Transverse colon (tissue), 4 donors: ENCODE measurements at regions not wholly inside any gene's neighbourhood (a gene's known extent, or its start where the extent isn't known, plus 50 kb on each side); places are given as distances from the start of the nearest gene placed in this dataset.

Experiments used
- DNase-seq: peaks from one replicate; pipeline ENCODE4 v3.0.0-alpha.2; 2019
- H3K27ac ChIP-seq, 4 donors: fragments of 200-600 bp; sonication (generic); 2 replicates each; pipeline ENCODE4 v1.5.1; 2016 to 2018; ENCODE audit warnings: inconsistent platforms in 4 of 4
- H3K27me3 ChIP-seq: fragments of 200-600 bp; sonication (generic); 2 replicates; pipeline ENCODE4 v1.5.1; 2017; ENCODE audit warnings: inconsistent platforms
- H3K36me3 ChIP-seq, 4 donors: fragments of 200-600 bp; sonication (generic); 2 replicates each; pipeline ENCODE4 v1.5.1; 2017 to 2019; ENCODE audit warnings: inconsistent platforms in 4 of 4
- H3K4me1 ChIP-seq, 4 donors: fragments of 200-600 bp; sonication (generic); 2 replicates each; pipeline ENCODE4 v1.5.1; 2017 to 2020; ENCODE audit warnings: inconsistent platforms in 4 of 4
- H3K4me3 ChIP-seq, 4 donors: fragments of 200-600 bp; sonication (generic); 1 replicate in 1 of 4; 2 replicates in 3 of 4; pipeline versions ENCODE4 v1.5.1 to v1.6.1; 2017 to 2019; ENCODE audit warnings: inconsistent platforms in 4 of 4
- H3K9me3 ChIP-seq, 2 donors: fragments of 200-600 bp; sonication (generic); 2 replicates each; pipeline ENCODE4 v1.5.1; 2017 to 2019; ENCODE audit warnings: inconsistent platforms in 2 of 2
- EP300 ChIP-seq: sonication (generic); formaldehyde crosslinking; IDR thresholded peaks from one replicate; pipeline ENCODE4 v1.6.1; 2017; ENCODE audit warnings: antibody characterized with exemption, low read depth
- POLR2A ChIP-seq: fragments of 450-650 bp; IDR thresholded peaks from one replicate; pipeline ENCODE4 v1.6.1; 2016; ENCODE audit warnings: antibody characterized with exemption, mild to moderate bottlenecking, moderate library complexity
- POLR2AphosphoS5 ChIP-seq, 3 donors: sonication (generic); formaldehyde crosslinking; IDR thresholded peaks; one replicate each; pipeline ENCODE4 v1.6.1; 2016; ENCODE audit warnings: antibody characterized with exemption in 3 of 3
- WGBS, 2 donors: methylation state at CpG; one replicate each; pipeline ENCODE4 v1.1.5; 2018; ENCODE audit warnings: low coverage in 1 of 2; 5-methylcytosine and 5-hydroxymethylcytosine counted together
- in situ Hi-C, 4 donors: fragments of 200-750 bp; cut with MboI; loops; one replicate each; pipeline versions ENCODE4 v1.15.0 to v1.15.1; 2017; ENCODE audit warnings: low sequenced_read_pairs in 3 of 4, low pct_ligation_motif_present in 1 of 4, low pct_unique_long_range_greater_than_20kb in 1 of 4
- intact Hi-C: fragments of 100-400 bp; cut with DNase I; formaldehyde crosslinking; loops from one replicate; pipeline ENCODE4 v1.15.1; 2023; ENCODE audit warnings: low total_unique reads
- TF ChIP-seq, protein P1 (sequence below), 5 experiments: fragments of 200-600 bp in 3 of 5; fragments of 450-650 bp in 2 of 5; sonication (generic) in 3 of 5; IDR thresholded peaks; 1 replicate in 2 of 5; 2 replicates in 3 of 5; pipeline ENCODE4 v1.5.1; 2016 to 2017; ENCODE audit warnings: antibody characterized with exemption in 5 of 5, inconsistent platforms in 3 of 5, mild to moderate bottlenecking in 2 of 5, moderate library complexity in 1 of 5

DNA sequence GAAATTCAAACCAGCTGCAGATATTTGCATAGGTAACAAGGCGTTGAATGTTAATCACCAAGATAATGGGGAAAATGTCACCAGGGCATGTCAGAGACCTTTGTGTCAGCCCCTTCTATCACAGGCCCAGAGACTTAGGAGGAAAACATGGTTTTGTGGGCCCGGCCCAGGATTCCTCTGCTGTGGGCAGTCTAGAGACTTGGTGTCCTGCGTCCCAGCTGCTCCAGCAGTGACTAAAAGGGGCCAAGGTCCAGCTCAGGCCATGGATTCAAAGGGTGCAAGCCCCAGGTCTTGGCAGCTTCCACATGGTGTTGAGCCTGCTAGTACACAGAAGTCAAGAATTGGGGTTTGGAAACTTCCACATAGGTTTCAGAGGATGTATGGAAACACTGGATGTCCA is 147.5 kb upstream of the ZWINT start:
- no peaks in the 10 kb centered on the region for H3K4me1 ChIP-seq
- H3K27me3 ChIP-seq, result no peaks in the 10 kb centered on the region
- DNase-seq, result no peak
- no peaks in the 10 kb centered on the region for H3K9me3 ChIP-seq
- no peak overlapping the region for H3K4me3 ChIP-seq
- TF ChIP-seq POLR2AphosphoS5 (IDR thresholded peaks at IDR 0.05), result no peak
- no peak for TF ChIP-seq POLR2A
- TF ChIP-seq EP300, result no peak
- TF ChIP-seq, protein P1, sequence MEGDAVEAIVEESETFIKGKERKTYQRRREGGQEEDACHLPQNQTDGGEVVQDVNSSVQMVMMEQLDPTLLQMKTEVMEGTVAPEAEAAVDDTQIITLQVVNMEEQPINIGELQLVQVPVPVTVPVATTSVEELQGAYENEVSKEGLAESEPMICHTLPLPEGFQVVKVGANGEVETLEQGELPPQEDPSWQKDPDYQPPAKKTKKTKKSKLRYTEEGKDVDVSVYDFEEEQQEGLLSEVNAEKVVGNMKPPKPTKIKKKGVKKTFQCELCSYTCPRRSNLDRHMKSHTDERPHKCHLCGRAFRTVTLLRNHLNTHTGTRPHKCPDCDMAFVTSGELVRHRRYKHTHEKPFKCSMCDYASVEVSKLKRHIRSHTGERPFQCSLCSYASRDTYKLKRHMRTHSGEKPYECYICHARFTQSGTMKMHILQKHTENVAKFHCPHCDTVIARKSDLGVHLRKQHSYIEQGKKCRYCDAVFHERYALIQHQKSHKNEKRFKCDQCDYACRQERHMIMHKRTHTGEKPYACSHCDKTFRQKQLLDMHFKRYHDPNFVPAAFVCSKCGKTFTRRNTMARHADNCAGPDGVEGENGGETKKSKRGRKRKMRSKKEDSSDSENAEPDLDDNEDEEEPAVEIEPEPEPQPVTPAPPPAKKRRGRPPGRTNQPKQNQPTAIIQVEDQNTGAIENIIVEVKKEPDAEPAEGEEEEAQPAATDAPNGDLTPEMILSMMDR (IDR thresholded peaks at IDR 0.05), result no peak
- no peak overlapping the region for H3K27ac ChIP-seq
- intact Hi-C loops (no loop called here), in situ Hi-C loops (no loop called here)
- WGBS, 2 donors, result 76 to 86% methylated on average over 1 to 3 of the region's 3 CpGs
- no peaks in the 10 kb centered on the region for H3K36me3 ChIP-seq

DNA sequence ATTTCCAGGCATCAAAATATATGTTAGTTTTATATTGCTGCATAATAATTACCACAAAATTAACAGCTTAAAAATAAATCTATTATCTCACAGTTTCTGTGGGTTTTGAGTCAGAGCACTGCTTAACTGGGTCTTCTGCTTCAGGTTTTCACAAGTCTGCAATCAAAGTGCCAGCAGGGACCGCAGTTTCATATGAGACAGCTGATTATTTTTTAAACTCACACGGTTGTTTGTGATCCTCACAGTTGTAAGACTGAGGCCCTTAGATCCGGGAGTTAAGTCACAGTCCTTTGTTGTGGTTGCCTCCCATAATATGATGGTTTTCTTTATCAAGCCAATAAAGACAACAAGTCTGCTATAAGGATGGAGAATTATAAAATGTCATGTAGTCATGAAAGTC is 146.0 kb upstream of the ZWINT start:
- in situ Hi-C loops, result no loop called here
- TF ChIP-seq EP300, result no peak
- TF ChIP-seq POLR2AphosphoS5 (IDR thresholded peaks at IDR 0.05), result no peak
- TF ChIP-seq POLR2A, result no peak
- TF ChIP-seq, protein P1 (IDR thresholded peaks at IDR 0.05), result no peak

DNA sequence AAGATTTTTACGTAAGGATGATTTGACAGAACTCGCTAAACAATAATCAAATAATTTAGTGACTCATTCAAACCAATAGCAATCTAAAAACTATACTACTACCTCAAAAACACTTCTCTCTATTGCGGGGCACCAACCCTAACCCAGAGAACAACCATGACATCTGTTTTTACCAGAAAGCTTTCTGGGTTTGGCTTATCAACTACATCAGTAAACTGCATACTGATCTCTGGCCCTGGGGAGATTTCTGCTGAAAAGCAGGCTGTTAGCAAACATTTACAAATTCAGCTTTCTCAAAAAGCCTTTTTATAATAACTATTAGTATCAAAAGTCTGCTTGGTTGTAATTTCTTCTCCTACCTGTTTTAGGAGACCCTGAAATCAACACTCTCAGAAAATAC is 144.5 kb upstream of the ZWINT start:
- Histone ChIP-seq H3K4me3 (no peak overlapping the region), H3K27ac (no peak overlapping the region), H3K9me3 (no peaks in the 10 kb centered on the region), H3K27me3 (no peaks in the 10 kb centered on the region), H3K4me1 (no peaks in the 10 kb centered on the region), H3K36me3 (no peaks in the 10 kb centered on the region)
- intact Hi-C loops, result no loop called here
- DNase-seq, result no peak
- TF ChIP-seq, protein P1 (IDR thresholded peaks at IDR 0.05), result no peak
- TF ChIP-seq POLR2A (no peak), POLR2AphosphoS5 (IDR thresholded peaks at IDR 0.05) (no peak), EP300 (no peak)
- WGBS, 2 donors, result 79 to 88% methylated on average over 3 of the region's 3 CpGs
- in situ Hi-C loops, result no loop called here

More for the DNA sequence above, 146.0 kb upstream of the ZWINT start:
- intact Hi-C loops, result no loop called here
- WGBS, 2 donors, result 78 to 79% methylated on average over 3 of the region's 3 CpGs
- H3K36me3 ChIP-seq, result no peaks in the 10 kb centered on the region
- H3K9me3 ChIP-seq, result no peaks in the 10 kb centered on the region
- H3K4me1 ChIP-seq, result no peaks in the 10 kb centered on the region
- no peak overlapping the region for H3K4me3 ChIP-seq
- H3K27me3 ChIP-seq, result no peaks in the 10 kb centered on the region
- no peak overlapping the region for H3K27ac ChIP-seq
- no peak for DNase-seq

DNA sequence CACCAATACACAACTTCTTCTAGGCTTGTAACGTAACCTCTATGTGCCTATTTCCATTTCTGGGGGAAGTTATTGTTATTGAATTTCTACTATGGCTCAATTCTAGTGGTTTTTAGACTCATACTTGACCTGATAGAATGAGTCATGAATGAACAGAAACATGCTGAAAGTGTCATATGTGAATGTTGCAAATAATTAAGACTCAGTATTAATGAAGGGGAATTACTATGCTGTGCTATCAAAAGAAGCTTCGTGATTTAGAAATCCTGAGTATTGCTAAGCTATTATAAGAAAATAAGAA is 135.1 kb upstream of the ZWINT start:
- WGBS, 2 donors, result 75 to 87% methylated on average over 2 of the region's 2 CpGs

More for the DNA sequence above, 135.1 kb upstream of the ZWINT start:
- Histone ChIP-seq H3K27me3 (no peaks in the 10 kb centered on the region), H3K4me3 (no peak overlapping the region), H3K36me3 (no peaks in the 10 kb centered on the region), H3K4me1 (no peaks in the 10 kb centered on the region), H3K27ac (no peak overlapping the region), H3K9me3 (no peaks in the 10 kb centered on the region)
- in situ Hi-C loops, result no loop called here
- intact Hi-C loops, result no loop called here
- TF ChIP-seq POLR2A (no peak), POLR2AphosphoS5 (IDR thresholded peaks at IDR 0.05) (no peak), EP300 (no peak)
- TF ChIP-seq, protein P1 (IDR thresholded peaks at IDR 0.05), result no peak
- DNase-seq, result no peak
